HT1080 (cell line): ENCODE measurements at regions not wholly inside any gene's neighbourhood (a gene's known extent, or its start where the extent isn't known, plus 50 kb on each side); places are given as distances from the start of the nearest gene placed in this dataset.

Experiments
- DNase-seq: peaks from one replicate; pipeline ENCODE4 v3.0.0-alpha.2; 2015; ENCODE audit warnings: low read depth

GRCh38 chr2:102078773-102079172 lies 63.8 kb upstream of the IL1R1 start:
- no peak for DNase-seq

GRCh38 chr2:102080451-102081242 lies 61.9 kb upstream of the IL1R1 start:
- DNase-seq, result peak; percentile 19

- DNase-seq, result no peak
Measured at GRCh38 chr2:102081243-102081522, 61.4 kb upstream of the IL1R1 start.

DNA sequence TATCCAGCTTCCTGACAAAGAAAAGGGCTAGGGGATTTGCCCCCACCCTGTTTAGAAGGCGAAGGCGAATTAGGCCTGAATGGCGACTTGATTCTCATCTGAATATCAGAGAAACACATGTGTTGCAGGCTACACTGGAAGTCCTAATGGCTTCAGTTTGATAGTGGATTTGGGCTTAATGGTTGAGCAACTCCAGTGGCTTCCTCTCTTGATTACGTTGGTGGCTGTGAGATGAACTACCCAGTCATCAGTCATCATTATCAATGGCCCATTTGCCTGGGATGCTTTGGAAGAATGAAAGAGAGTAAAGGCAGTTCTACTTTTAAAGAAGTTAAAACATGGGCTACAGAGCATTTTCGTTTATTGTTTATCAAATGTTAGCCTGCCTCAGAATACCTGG lies 60.9 kb upstream of the IL1R1 start:
- no peak for DNase-seq

DNA sequence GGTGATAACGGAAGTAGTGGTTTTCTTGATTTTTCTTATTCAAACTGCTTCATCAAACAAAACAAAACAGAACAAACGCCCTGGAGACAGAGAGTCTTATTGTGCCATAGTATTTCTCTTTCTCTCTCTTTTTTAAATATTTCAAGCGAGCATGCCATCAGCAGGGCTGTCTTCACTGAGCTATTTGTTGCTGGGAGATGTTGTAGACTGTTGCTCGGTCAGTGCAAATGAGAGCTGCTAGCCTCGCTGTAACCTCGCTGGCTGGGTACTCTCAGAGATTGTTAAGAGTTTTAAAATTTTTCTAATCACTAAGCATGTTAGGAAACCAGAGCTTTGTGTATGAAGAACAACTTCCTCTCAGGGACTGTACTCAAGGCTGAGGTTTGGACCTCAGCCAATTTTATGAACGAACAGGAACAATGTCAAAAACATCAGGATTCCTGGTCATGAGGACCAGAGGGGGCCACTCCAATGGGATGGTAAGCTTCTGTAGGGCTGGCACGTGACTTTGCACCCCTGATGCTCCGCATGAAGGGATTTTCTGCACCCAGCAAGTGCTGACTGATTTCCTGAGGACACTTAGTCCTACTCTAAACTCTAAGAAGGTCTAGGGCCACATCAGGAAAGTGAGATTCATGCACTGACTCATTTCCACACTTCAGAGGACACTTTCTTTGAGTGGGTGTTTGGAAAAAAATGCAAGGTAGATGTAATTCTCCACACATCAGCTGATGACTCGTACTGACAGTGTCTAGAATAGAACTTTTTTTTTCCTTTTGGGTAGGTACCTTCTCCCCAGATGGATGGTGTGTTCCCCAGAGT lies 59.8 kb upstream of the IL1R1 start:
- DNase-seq, result peak; percentile 79

DNA sequence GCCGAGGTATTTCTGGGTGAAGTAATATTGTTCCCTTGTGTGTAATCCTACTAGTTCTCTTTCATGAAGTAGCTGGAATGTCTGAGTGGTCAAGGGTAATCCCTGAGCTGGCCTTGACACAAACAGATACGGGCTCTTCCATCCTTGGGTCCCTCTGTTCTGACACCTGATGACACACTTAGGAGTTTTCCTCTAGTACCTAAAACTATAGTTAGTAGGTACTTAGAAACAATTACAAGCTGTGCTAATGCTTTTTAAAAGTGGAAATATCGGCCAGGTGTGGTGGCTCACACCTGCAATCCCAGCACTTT lies 59.2 kb upstream of the IL1R1 start:
- no peak for DNase-seq

DNA sequence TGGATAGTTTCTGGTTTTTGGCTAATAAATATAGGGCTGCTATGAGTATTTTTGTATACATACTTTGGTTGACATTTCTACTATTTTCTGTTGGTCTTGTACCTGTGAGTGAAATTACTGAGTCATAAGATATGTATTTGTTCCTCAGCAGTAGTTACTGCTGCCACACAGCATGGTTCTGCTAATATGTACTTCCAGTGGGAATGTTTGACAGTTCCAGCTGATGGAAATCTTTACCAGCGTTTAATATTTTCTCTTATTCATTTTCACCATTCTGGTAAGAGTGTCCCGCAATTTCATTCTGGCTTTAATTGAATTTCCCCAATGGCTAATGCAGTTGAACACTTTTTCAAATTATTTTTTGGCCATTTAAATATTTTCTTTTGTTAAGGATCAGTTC lies 57.9 kb upstream of the IL1R1 start:
- no peak for DNase-seq

- no peak for DNase-seq
Measured at GRCh38 chr2:102085238-102085637, 57.3 kb upstream of the IL1R1 start.

DNA sequence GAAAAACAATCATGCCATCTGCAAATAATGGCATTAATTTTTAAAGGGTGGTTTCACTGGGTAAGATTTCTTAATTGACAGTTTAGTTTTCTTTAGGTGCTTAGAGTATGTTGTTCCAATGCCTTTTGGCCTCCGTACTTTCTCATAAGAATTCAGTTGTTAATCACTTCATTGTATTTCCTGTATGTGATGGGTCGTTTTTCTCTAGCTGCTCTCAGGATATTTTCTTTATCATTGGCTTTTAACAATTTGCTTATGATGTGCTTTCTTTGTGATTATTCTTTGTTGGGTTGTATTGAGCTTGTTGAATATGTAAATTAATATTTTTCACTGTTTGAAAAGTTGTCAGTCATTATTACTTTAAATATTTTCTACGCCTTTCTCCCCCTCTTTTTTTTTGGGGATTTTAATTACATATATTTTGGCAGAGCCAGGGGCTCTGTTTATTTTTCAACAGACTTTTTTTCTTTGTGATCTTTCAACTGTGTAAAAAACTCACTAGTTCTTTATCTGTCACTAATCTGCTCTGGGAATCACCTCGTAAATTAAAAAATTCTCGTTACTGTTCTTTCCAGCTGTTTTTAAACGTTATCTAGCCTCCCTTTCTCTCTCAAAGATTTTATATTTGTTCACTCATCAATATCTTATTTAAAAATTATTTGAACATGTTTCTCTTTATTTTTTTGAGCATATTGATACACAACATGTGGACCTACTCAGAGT lies 56.2 kb upstream of the IL1R1 start:
- no peak for DNase-seq

DNA sequence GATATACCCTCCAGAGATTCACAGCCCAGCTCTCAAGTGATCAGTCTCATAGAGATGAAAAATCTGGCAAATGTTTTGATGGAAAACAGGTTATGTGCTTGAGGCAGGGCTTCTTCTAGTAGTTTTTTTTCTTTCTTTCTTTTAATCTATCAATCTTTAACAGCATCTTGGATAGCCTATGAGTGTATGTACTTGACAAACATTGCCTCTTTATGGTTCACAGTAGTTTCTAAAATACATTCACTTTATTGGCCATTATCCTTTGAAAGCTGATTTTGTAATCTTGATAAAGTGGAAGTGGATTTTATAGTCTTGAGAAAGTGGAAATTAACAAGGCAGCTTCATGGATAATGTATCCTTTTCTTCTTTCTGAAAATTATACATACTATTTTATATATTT lies 51.4 kb upstream of the IL1R1 start:
- no peak for DNase-seq

DNA sequence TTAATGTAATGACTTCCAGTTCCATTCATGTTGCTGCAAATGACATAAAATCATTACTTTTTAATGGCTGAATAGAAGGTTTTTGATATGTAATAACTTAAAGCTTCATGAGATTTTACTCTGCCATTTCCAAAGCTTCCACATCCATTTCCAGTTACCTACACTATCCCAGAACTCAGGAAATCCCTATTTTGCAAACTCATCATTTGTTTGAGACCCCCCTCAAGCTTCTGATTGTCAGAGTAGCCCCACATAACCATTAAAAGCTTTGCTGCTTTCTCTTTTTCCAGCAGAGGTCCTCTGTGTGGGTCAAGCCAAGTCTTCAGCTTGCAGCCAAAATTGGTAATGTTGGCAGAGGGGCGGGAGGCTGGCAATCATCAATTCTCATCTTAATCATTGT lies 50.6 kb upstream of the IL1R1 start:
- no peak for DNase-seq

GRCh38 chr2:102092535-102092934 lies 50.0 kb upstream of the IL1R1 start:
- no peak for DNase-seq
